GM23248 (cell line): ENCODE measurements at regions not wholly inside any gene's neighbourhood (a gene's known extent, or its start where the extent isn't known, plus 50 kb on each side); places are given as distances from the start of the nearest gene placed in this dataset.

ENCODE experiments used
- EZH2 ChIP-seq: fragments of 200-600 bp; sonication (generic); IDR thresholded peaks from 2 replicates; pipeline ENCODE4 v1.6.1; 2018; ENCODE audit warnings: antibody characterized with exemption, mild to moderate bottlenecking; ENCODE audit not compliant: insufficient read depth, poor library complexity, severe bottlenecking
- EZH2phosphoT487 ChIP-seq: fragments of 200-600 bp; sonication (generic); IDR thresholded peaks from 2 replicates; pipeline ENCODE4 v1.6.1; 2018; ENCODE audit warnings: antibody characterized with exemption, moderate library complexity, mild to moderate bottlenecking, low read depth; ENCODE audit not compliant: insufficient read depth

DNA sequence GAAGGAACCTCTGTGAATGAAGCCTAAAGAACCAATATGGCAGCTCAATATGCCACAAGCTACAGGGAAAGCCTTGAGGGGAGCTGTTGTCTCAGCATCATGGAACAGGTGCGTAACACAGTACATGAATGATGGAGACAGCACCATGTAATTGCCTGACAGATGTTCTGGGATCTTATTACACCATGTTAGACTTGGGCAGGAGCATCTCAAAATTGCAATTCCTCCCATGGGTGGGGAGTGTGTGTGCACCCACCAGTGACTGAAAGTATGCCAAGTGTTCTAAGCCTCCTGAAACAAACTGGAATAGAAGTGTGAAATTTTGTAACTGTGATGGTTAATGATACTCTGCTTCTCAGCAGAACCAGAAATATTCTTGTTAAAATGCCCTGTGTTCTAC lies 151.0 kb upstream of the SRRM4 start:
- TF ChIP-seq EZH2 (no peak), EZH2phosphoT487 (no peak)
